ENCODE measurements at regions not wholly inside any gene's neighbourhood (a gene's known extent, or its start where the extent isn't known, plus 50 kb on each side); places are given as distances from the start of the nearest gene placed in this dataset.

GRCh38 chr1:164466001-164466421, 93.0 kb upstream of the PBX1 start:
- FAIRE-seq = no peak

GRCh38 chr1:164466429-164466828, 92.6 kb upstream of the PBX1 start:
- no peak for FAIRE-seq

- FAIRE-seq = no peak
These were observed 88.0 kb upstream of the PBX1 start for GRCh38 chr1:164470996-164471395.

GRCh38 chr1:164472841-164473240, 86.1 kb upstream of the PBX1 start:
- FAIRE-seq = no peak

- FAIRE-seq = no peak
These were observed 85.4 kb upstream of the PBX1 start for GRCh38 chr1:164473544-164473943.

- no peak for FAIRE-seq
These were observed 83.2 kb upstream of the PBX1 start for GRCh38 chr1:164475834-164476233.

GRCh38 chr1:164477343-164477742, 81.6 kb upstream of the PBX1 start:
- no peak for FAIRE-seq

- no peak for FAIRE-seq
These were observed 79.7 kb upstream of the PBX1 start for GRCh38 chr1:164479242-164479641.

GRCh38 chr1:164480285-164480907, 78.6 kb upstream of the PBX1 start:
- FAIRE-seq = no peak

- no peak for FAIRE-seq
These were observed 63.1 kb upstream of the PBX1 start for GRCh38 chr1:164495905-164496304.

GRCh38 chr1:164498792-164499191, 60.2 kb upstream of the PBX1 start:
- no peak for FAIRE-seq

GRCh38 chr1:164504749-164505148, 54.2 kb upstream of the PBX1 start:
- FAIRE-seq = no peak

Measured in endometrium (tissue), 2 donors.